ENCODE measurements at regions not wholly inside any gene's neighbourhood (a gene's known extent, or its start where the extent isn't known, plus 50 kb on each side); places are given as distances from the start of the nearest gene placed in this dataset.
"Not testable (repeated sequence)": the region's sequence is repeated elsewhere in the genome, so short reads cannot be mapped to it uniquely, and the experiment has no call there.

GRCh38 chr1:121073852-121074251 lies 110.3 kb downstream of the FAM72B start:
- ATAC-seq; H3K27me3 Mint-ChIP-seq; CTCF ChIA-PET; H3K27ac Mint-ChIP-seq; DNase-seq; H3K36me3 Mint-ChIP-seq (ENCODE audit: low read depth); H3K9me3 Mint-ChIP-seq (ENCODE audit: low read depth); intact Hi-C loops (cut with DNase I, micrococcal nuclease); H3K4me1 Mint-ChIP-seq; H3K4me3 Mint-ChIP-seq; POLR2A ChIA-PET: not testable (repeated sequence)

GRCh38 chr1:121075254-121075805 lies 108.8 kb downstream of the FAM72B start:
- ATAC-seq, result peak; percentile 32
- H3K36me3 Mint-ChIP-seq (ENCODE audit: low read depth); H3K27ac Mint-ChIP-seq; DNase-seq; intact Hi-C loops (cut with DNase I, micrococcal nuclease); CTCF ChIA-PET; H3K4me3 Mint-ChIP-seq; H3K27me3 Mint-ChIP-seq; H3K9me3 Mint-ChIP-seq (ENCODE audit: low read depth); POLR2A ChIA-PET: not testable (repeated sequence)
- H3K4me1 Mint-ChIP-seq, result peaks cover 11% of the 10 kb centered on the region

- H3K4me3 Mint-ChIP-seq; CTCF ChIA-PET; H3K36me3 Mint-ChIP-seq (ENCODE audit: low read depth); H3K9me3 Mint-ChIP-seq (ENCODE audit: low read depth); H3K27me3 Mint-ChIP-seq; DNase-seq; POLR2A ChIA-PET; intact Hi-C loops (cut with DNase I, micrococcal nuclease): not testable (repeated sequence)
- Mint-ChIP-seq H3K4me1 (peaks cover 19% of the 10 kb centered on the region), H3K27ac (peak overlapping the region; percentile 95)
- ATAC-seq, result peak; percentile 93
Measured at GRCh38 chr1:121076674-121077073, 107.5 kb downstream of the FAM72B start.

- H3K4me3 Mint-ChIP-seq; CTCF ChIA-PET; ATAC-seq; H3K9me3 Mint-ChIP-seq (ENCODE audit: low read depth); intact Hi-C loops (cut with DNase I, micrococcal nuclease); H3K27ac Mint-ChIP-seq; H3K27me3 Mint-ChIP-seq; DNase-seq; POLR2A ChIA-PET; H3K36me3 Mint-ChIP-seq (ENCODE audit: low read depth): not testable (repeated sequence)
- H3K4me1 Mint-ChIP-seq, result peaks cover 18% of the 10 kb centered on the region
Measured at GRCh38 chr1:121079655-121080054, 104.5 kb downstream of the FAM72B start.

GRCh38 chr1:121080197-121080903 lies 103.8 kb downstream of the FAM72B start:
- intact Hi-C loops (cut with DNase I, micrococcal nuclease); H3K4me3 Mint-ChIP-seq; H3K9me3 Mint-ChIP-seq (ENCODE audit: low read depth); H3K27me3 Mint-ChIP-seq; CTCF ChIA-PET; POLR2A ChIA-PET; ATAC-seq; H3K27ac Mint-ChIP-seq; H3K36me3 Mint-ChIP-seq (ENCODE audit: low read depth): not testable (repeated sequence)
- H3K4me1 Mint-ChIP-seq, result peaks cover 18% of the 10 kb centered on the region
- peak; percentile 24 for DNase-seq

- peaks cover 18% of the 10 kb centered on the region for H3K4me1 Mint-ChIP-seq
- POLR2A ChIA-PET; H3K4me3 Mint-ChIP-seq; H3K36me3 Mint-ChIP-seq (ENCODE audit: low read depth); H3K9me3 Mint-ChIP-seq (ENCODE audit: low read depth); H3K27me3 Mint-ChIP-seq; DNase-seq; H3K27ac Mint-ChIP-seq; ATAC-seq; CTCF ChIA-PET; intact Hi-C loops (cut with DNase I, micrococcal nuclease): not testable (repeated sequence)
Measured at GRCh38 chr1:121080904-121081264, 103.3 kb downstream of the FAM72B start.

- POLR2A ChIA-PET; intact Hi-C loops (cut with DNase I, micrococcal nuclease); H3K4me3 Mint-ChIP-seq; DNase-seq; H3K27ac Mint-ChIP-seq; H3K9me3 Mint-ChIP-seq (ENCODE audit: low read depth); ATAC-seq; CTCF ChIA-PET; H3K36me3 Mint-ChIP-seq (ENCODE audit: low read depth): not testable (repeated sequence)
- peaks cover 17% of the 10 kb centered on the region for H3K4me1 Mint-ChIP-seq
- H3K27me3 Mint-ChIP-seq, result peaks cover 11% of the 10 kb centered on the region
Measured at GRCh38 chr1:121081625-121082199, 102.4 kb downstream of the FAM72B start.

GRCh38 chr1:121082995-121083394 lies 101.1 kb downstream of the FAM72B start:
- ATAC-seq; H3K36me3 Mint-ChIP-seq (ENCODE audit: low read depth); H3K9me3 Mint-ChIP-seq (ENCODE audit: low read depth); H3K27ac Mint-ChIP-seq; H3K4me3 Mint-ChIP-seq; intact Hi-C loops (cut with DNase I, micrococcal nuclease); POLR2A ChIA-PET; DNase-seq; CTCF ChIA-PET: not testable (repeated sequence)
- Mint-ChIP-seq H3K4me1 (peaks cover 19% of the 10 kb centered on the region), H3K27me3 (peaks cover 11% of the 10 kb centered on the region)

GRCh38 chr1:121086249-121086648 lies 97.9 kb downstream of the FAM72B start:
- CTCF ChIA-PET; H3K27ac Mint-ChIP-seq; intact Hi-C loops (cut with DNase I, micrococcal nuclease); H3K4me1 Mint-ChIP-seq; H3K36me3 Mint-ChIP-seq (ENCODE audit: low read depth); H3K4me3 Mint-ChIP-seq; H3K27me3 Mint-ChIP-seq; H3K9me3 Mint-ChIP-seq (ENCODE audit: low read depth); POLR2A ChIA-PET: not testable (repeated sequence)
- peak; percentile 21 for DNase-seq
- ATAC-seq, result peak; percentile 94

- DNase-seq; POLR2A ChIA-PET; CTCF ChIA-PET; H3K27me3 Mint-ChIP-seq; H3K36me3 Mint-ChIP-seq (ENCODE audit: low read depth); H3K4me3 Mint-ChIP-seq; H3K9me3 Mint-ChIP-seq (ENCODE audit: low read depth); ATAC-seq; H3K27ac Mint-ChIP-seq; H3K4me1 Mint-ChIP-seq; intact Hi-C loops (cut with DNase I, micrococcal nuclease): not testable (repeated sequence)
Measured at GRCh38 chr1:121087221-121087620, 96.9 kb downstream of the FAM72B start.

- H3K27me3 Mint-ChIP-seq; intact Hi-C loops (cut with DNase I, micrococcal nuclease); H3K4me3 Mint-ChIP-seq; DNase-seq; ATAC-seq; H3K9me3 Mint-ChIP-seq (ENCODE audit: low read depth); POLR2A ChIA-PET; H3K36me3 Mint-ChIP-seq (ENCODE audit: low read depth); CTCF ChIA-PET; H3K27ac Mint-ChIP-seq; H3K4me1 Mint-ChIP-seq: not testable (repeated sequence)
Measured at GRCh38 chr1:121088568-121088967, 95.6 kb downstream of the FAM72B start.

- intact Hi-C loops (cut with DNase I, micrococcal nuclease), result not testable (repeated sequence)
Measured at GRCh38 chr1:121092329-121092968, 91.7 kb downstream of the FAM72B start.

More at GRCh38 chr1:121092329-121092968, 91.7 kb downstream of the FAM72B start:
- CTCF ChIA-PET; H3K36me3 Mint-ChIP-seq (ENCODE audit: low read depth); H3K27ac Mint-ChIP-seq; H3K27me3 Mint-ChIP-seq; H3K4me3 Mint-ChIP-seq; POLR2A ChIA-PET; H3K4me1 Mint-ChIP-seq; H3K9me3 Mint-ChIP-seq (ENCODE audit: low read depth): not testable (repeated sequence)
- DNase-seq (peak; percentile 26), ATAC-seq (peak; percentile 50)

All from activated CD4-positive, alpha-beta T cell treated with anti-CD3 and anti-CD28 coated beads for 36 hours (primary cell).